ENCODE measurements at regions not wholly inside any gene's neighbourhood (a gene's known extent, or its start where the extent isn't known, plus 50 kb on each side); places are given as distances from the start of the nearest gene placed in this dataset.
A peak's percentile ranks its signal among the peaks of the same experiment; 100 is the strongest.

- no peak for DNase-seq (ENCODE audit: low spot score)
These were observed 580.2 kb downstream of the CCDC171 start for GRCh38 chr9:16133032-16133431.

- DNase-seq (ENCODE audit: low spot score): peak; percentile 20
These were observed 580.8 kb downstream of the CCDC171 start for GRCh38 chr9:16133556-16134227.

GRCh38 chr9:16134351-16134750, 581.5 kb downstream of the CCDC171 start:
- DNase-seq (ENCODE audit: low spot score): no peak

GRCh38 chr9:16135968-16136367, 583.1 kb downstream of the CCDC171 start:
- DNase-seq (ENCODE audit: low spot score): no peak

GRCh38 chr9:16136451-16136850, 583.6 kb downstream of the CCDC171 start:
- no peak for DNase-seq (ENCODE audit: low spot score)

GRCh38 chr9:16136961-16137360, 584.1 kb downstream of the CCDC171 start:
- no peak for DNase-seq (ENCODE audit: low spot score)

- no peak for DNase-seq (ENCODE audit: low spot score)
These were observed 586.0 kb downstream of the CCDC171 start for GRCh38 chr9:16138561-16139491.

GRCh38 chr9:16139774-16140173, 586.9 kb downstream of the CCDC171 start:
- no peak for DNase-seq (ENCODE audit: low spot score)

GRCh38 chr9:16143310-16143709, 590.5 kb downstream of the CCDC171 start:
- no peak for DNase-seq (ENCODE audit: low spot score)

GRCh38 chr9:16143947-16144890, 591.4 kb downstream of the CCDC171 start:
- no peak for DNase-seq (ENCODE audit: low spot score)

- DNase-seq (ENCODE audit: low spot score): no peak
These were observed 592.5 kb downstream of the CCDC171 start for GRCh38 chr9:16145196-16145950.

GRCh38 chr9:16147726-16148125, 594.9 kb downstream of the CCDC171 start:
- DNase-seq (ENCODE audit: low spot score): no peak

GRCh38 chr9:16150501-16150900, 597.7 kb downstream of the CCDC171 start:
- no peak for DNase-seq (ENCODE audit: low spot score)

GRCh38 chr9:16150938-16151650, 598.3 kb downstream of the CCDC171 start:
- DNase-seq (ENCODE audit: low spot score): no peak

GRCh38 chr9:16152276-16153101, 599.6 kb downstream of the CCDC171 start:
- DNase-seq (ENCODE audit: low spot score): no peak

GRCh38 chr9:16153221-16153620, 600.4 kb downstream of the CCDC171 start:
- no peak for DNase-seq (ENCODE audit: low spot score)

GRCh38 chr9:16153741-16154140, 600.9 kb downstream of the CCDC171 start:
- no peak for DNase-seq (ENCODE audit: low spot score)

- DNase-seq (ENCODE audit: low spot score): peak; percentile 18
These were observed 601.8 kb downstream of the CCDC171 start for GRCh38 chr9:16154521-16155078.

- no peak for DNase-seq (ENCODE audit: low spot score)
These were observed 603.0 kb downstream of the CCDC171 start for GRCh38 chr9:16155878-16156277.

- DNase-seq (ENCODE audit: low spot score): no peak
These were observed 604.4 kb downstream of the CCDC171 start for GRCh38 chr9:16157216-16157615.
